HL-60 (cell line): ENCODE measurements at regions not wholly inside any gene's neighbourhood (a gene's known extent, or its start where the extent isn't known, plus 50 kb on each side); places are given as distances from the start of the nearest gene placed in this dataset.

Source experiments
- CTCF ChIP-seq: IDR thresholded peaks from one replicate; pipeline ENCODE4 v1.5.1; 2011; ENCODE audit warnings: low read length, control low read depth, inconsistent platforms; ENCODE audit not compliant: insufficient read depth
- POLR2AphosphoS5 ChIP-seq: IDR thresholded peaks from 2 replicates; pipeline ENCODE4 v1.6.1; 2012; ENCODE audit warnings: low read depth
- REST ChIP-seq: IDR thresholded peaks from 2 replicates; pipeline ENCODE4 v1.6.1; 2012; ENCODE audit warnings: low read depth; ENCODE audit not compliant: insufficient replicate concordance
- SPI1 ChIP-seq: IDR thresholded peaks from 2 replicates; pipeline ENCODE4 v1.6.1; 2012; ENCODE audit warnings: low read depth, mild to moderate bottlenecking, borderline replicate concordance

- TF ChIP-seq CTCF (no peak), SPI1 (no peak), POLR2AphosphoS5 (no peak), REST (no peak)
These were observed 119.9 kb upstream of the SERTAD2 start for GRCh38 chr2:64773461-64774118.
